Upper lobe of left lung (tissue), 6 donors: ENCODE measurements at regions not wholly inside any gene's neighbourhood (a gene's known extent, or its start where the extent isn't known, plus 50 kb on each side); places are given as distances from the start of the nearest gene placed in this dataset.

ENCODE experiments used
- ATAC-seq, 2 donors: fragments of 200-7000 bp; cut with Tn5 transposase; one replicate each; pipeline ENCODE4 v1.9.1; 2022; ENCODE audit warnings: mild to moderate bottlenecking in 2 of 2, moderate library complexity in 2 of 2; ENCODE audit not compliant: low FRiP score in 2 of 2
- DNase-seq, 2 donors: peaks; one replicate each; pipeline ENCODE4 v3.0.0-alpha.2; 2019 to 2020
- H3K27ac ChIP-seq, 4 donors: fragments of 200-600 bp; sonication (generic); one replicate each; pipeline ENCODE4 v1.5.1; 2016 to 2019
- H3K27me3 ChIP-seq, 4 donors: fragments of 200-600 bp; sonication (generic); one replicate each; pipeline ENCODE4 v1.5.1; 2017 to 2019
- H3K36me3 ChIP-seq, 4 donors: fragments of 200-600 bp; sonication (generic); one replicate each; pipeline ENCODE4 v1.5.1; 2016 to 2019
- H3K4me1 ChIP-seq, 4 donors: fragments of 200-600 bp; sonication (generic); one replicate each; pipeline ENCODE4 v1.5.1; 2018 to 2019
- H3K4me3 ChIP-seq, 4 donors: fragments of 200-600 bp; sonication (generic); one replicate each; pipeline ENCODE4 v1.5.1; 2017 to 2019; ENCODE audit warnings: mild to moderate bottlenecking in 2 of 4, moderate library complexity in 1 of 4
- H3K9me3 ChIP-seq, 4 donors: fragments of 200-600 bp; sonication (generic); one replicate each; pipeline ENCODE4 v1.5.1; 2018 to 2019
- EP300 ChIP-seq, 4 donors: sonication (generic); formaldehyde crosslinking; IDR thresholded peaks; one replicate each; pipeline ENCODE4 v1.5.1; 2017; ENCODE audit warnings: antibody characterized with exemption in 4 of 4, control low read depth in 2 of 4
- POLR2A ChIP-seq, 4 donors: fragments of 450-650 bp; IDR thresholded peaks; one replicate each; pipeline ENCODE4 v1.5.1; 2016 to 2017; ENCODE audit warnings: antibody characterized with exemption in 4 of 4, mild to moderate bottlenecking in 2 of 4
- POLR2AphosphoS5 ChIP-seq, 2 donors: sonication (generic); formaldehyde crosslinking; IDR thresholded peaks; one replicate each; pipeline ENCODE4 v1.5.1; 2017; ENCODE audit warnings: antibody characterized with exemption in 2 of 2
- WGBS, 2 donors: methylation state at CpG; one replicate each; pipeline ENCODE4 v1.1.5; 2017 to 2018; 5-methylcytosine and 5-hydroxymethylcytosine counted together
- TF ChIP-seq, protein P1 (sequence below), 6 experiments: fragments of 450-650 bp in 4 of 6; fragments of 200-600 bp in 2 of 6; sonication (generic) in 2 of 6; IDR thresholded peaks; one replicate each; pipeline ENCODE4 v1.5.1; 2016 to 2019; ENCODE audit warnings: antibody characterized with exemption in 6 of 6
- donor health status: DM: no; HTN: no; CAD: no; lungs with moderate emphysema.
- donor health status: DM: no; HTN: yes; CAD: no; lungs with severe emphysema.

DNA sequence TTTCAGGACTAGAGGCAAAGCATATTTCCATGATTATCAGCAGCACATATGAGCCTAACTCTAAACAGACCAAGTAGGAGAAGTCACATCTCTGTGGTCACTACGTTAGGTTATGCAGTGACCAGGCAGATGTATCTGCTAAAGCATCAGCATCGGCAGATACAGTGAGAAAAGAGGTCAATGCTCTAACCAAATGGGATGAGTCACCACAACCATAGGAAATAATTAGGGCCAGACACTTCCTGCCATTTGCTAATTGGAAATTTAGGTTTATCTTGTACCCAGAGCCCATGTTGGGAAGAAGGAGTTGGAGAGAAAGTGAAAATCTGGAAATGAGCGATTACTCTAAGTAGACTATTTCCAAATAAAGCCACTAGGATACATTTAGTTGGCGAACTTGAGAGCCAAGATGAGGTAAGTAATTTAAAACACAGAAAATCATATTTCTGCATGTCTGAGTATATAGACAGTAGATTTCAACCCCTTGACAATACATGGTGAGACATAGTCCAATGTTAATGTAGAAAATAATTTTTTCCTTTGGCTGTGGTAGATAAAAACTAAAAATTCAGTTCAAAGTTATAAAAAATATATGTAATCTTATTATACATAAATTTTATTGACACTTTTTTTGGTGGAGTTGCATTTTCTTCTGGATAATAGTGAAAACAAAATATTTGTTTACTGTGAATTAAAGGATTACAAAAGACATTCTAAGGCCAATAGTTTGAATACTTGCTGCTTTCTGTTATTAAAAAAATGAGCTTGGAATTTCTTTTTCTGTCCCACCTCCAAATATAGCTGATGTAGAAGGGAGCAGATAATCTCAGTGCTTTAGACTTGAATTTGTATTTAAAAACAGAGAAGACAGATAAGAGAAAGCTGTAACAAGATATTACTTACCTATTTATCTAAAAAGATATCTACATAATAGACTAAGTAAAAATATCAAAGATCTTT lies 104.4 kb upstream of the CSNK1A1L start:
- DNase-seq (no peak), ATAC-seq (peak in 1 of 2 donors; percentile 43)

DNA sequence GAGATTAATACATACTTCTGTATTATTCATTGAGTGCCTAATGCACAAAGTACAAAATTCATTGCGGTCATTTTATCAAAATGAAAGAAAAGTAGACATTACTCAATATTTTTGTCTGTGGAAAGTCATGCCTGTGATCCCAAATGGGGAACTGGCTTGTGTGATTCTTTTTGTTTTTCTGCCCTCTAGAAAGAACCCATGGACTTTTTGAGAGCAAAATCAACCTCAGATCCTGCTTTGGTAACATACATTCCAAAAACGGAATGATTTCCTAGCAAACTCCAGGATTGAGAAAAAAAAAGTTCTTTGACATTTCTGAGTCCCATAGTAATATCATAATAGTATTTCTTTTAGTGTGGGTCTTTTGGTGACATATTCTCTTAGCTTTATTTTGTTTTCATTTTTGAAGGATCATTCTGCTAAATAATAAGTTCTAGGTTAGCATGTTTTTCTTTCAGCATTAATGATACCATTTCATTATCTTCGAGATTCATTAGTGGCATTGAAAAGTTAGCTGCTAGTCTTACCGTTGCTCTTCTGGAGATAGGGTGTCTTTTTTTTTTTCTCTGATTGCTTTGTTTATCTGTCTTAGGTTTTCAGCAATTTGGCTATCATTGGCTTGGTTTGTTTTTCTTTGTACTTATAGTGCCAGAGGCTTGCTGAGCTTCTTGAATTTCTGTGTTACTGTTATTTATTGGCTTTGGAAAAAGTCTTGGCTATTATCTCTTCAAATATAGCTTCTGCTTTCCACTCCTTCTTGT lies 102.4 kb upstream of the CSNK1A1L start:
- DNase-seq (no peak), ATAC-seq (no peak)
- no peak for TF ChIP-seq EP300 (IDR thresholded peaks at IDR 0.05)
- no peak overlapping the region for H3K27ac ChIP-seq
- no peaks in the 10 kb centered on the region for H3K9me3 ChIP-seq
- 68 to 69% methylated on average over 4 of the region's 4 CpGs for WGBS, 2 donors
- no peaks in the 10 kb centered on the region for H3K36me3 ChIP-seq
- no peaks in the 10 kb centered on the region for H3K27me3 ChIP-seq
- no peak overlapping the region for H3K4me3 ChIP-seq
- H3K4me1 ChIP-seq: no peaks in the 10 kb centered on the region

More for the DNA sequence above, 104.4 kb upstream of the CSNK1A1L start:
- TF ChIP-seq EP300 (IDR thresholded peaks at IDR 0.05): no peak
- TF ChIP-seq POLR2AphosphoS5 (IDR thresholded peaks at IDR 0.05): no peak
- TF ChIP-seq POLR2A (IDR thresholded peaks at IDR 0.05): no peak
- TF ChIP-seq, protein P1, sequence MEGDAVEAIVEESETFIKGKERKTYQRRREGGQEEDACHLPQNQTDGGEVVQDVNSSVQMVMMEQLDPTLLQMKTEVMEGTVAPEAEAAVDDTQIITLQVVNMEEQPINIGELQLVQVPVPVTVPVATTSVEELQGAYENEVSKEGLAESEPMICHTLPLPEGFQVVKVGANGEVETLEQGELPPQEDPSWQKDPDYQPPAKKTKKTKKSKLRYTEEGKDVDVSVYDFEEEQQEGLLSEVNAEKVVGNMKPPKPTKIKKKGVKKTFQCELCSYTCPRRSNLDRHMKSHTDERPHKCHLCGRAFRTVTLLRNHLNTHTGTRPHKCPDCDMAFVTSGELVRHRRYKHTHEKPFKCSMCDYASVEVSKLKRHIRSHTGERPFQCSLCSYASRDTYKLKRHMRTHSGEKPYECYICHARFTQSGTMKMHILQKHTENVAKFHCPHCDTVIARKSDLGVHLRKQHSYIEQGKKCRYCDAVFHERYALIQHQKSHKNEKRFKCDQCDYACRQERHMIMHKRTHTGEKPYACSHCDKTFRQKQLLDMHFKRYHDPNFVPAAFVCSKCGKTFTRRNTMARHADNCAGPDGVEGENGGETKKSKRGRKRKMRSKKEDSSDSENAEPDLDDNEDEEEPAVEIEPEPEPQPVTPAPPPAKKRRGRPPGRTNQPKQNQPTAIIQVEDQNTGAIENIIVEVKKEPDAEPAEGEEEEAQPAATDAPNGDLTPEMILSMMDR (IDR thresholded peaks at IDR 0.05): no peak
- no peaks in the 10 kb centered on the region for H3K4me1 ChIP-seq
- H3K27ac ChIP-seq: no peak overlapping the region
- H3K9me3 ChIP-seq: no peaks in the 10 kb centered on the region
- no peak overlapping the region for H3K4me3 ChIP-seq
- H3K27me3 ChIP-seq: no peaks in the 10 kb centered on the region
- WGBS, 2 donors: 79 to 82% methylated on average over 4 of the region's 4 CpGs
- H3K36me3 ChIP-seq: no peaks in the 10 kb centered on the region

DNA sequence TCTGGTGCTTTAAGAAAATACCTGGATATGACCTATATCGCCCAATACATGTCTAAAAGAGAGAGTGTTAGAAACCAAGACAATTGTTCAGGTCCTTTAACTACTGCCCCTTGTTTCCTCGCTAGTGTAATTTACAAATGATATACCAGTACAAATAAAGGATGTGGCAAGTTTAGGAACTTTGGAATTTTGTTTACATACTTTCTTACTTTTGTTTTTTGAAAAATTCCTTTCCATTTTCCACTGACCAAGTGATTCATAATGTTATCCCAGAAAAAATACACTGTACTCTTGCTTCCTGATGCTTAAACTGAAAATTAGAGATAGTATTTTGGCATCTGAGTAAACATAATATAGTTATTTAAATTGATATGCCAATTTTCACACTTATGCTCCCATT lies 96.8 kb upstream of the CSNK1A1L start:
- Histone ChIP-seq H3K4me1 (no peaks in the 10 kb centered on the region), H3K4me3 (no peak overlapping the region), H3K36me3 (no peaks in the 10 kb centered on the region), H3K9me3 (no peaks in the 10 kb centered on the region), H3K27ac (no peak overlapping the region), H3K27me3 (no peaks in the 10 kb centered on the region)
- ATAC-seq: no peak
- WGBS, 2 donors: 56 to 72% methylated on average over 2 of the region's 2 CpGs
- TF ChIP-seq, protein P1 (IDR thresholded peaks at IDR 0.05): no peak
- TF ChIP-seq EP300 (IDR thresholded peaks at IDR 0.05): no peak
- no peak for TF ChIP-seq POLR2AphosphoS5 (IDR thresholded peaks at IDR 0.05)
- DNase-seq: no peak

DNA sequence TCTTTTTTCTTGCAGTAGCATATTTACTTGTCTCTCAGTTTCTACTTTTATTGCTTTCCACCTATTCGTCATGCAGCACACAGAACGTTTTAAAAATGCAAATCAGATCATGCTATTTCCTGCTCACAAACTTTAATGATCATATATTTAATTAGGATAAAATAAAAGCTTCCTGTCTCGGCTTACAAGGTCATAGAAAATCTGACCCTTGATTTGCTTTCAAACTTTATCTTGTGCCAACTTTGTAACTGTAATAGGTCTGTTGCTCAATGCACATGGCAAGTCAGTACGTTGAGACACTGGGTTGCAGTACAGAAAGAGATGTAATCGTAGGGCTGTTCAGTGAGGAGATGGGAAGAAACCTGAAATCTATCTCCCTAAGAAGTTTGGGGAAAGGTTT lies 95.6 kb upstream of the CSNK1A1L start:
- no peaks in the 10 kb centered on the region for H3K4me1 ChIP-seq
- no peaks in the 10 kb centered on the region for H3K27me3 ChIP-seq
- H3K36me3 ChIP-seq: no peaks in the 10 kb centered on the region
- 54 to 66% methylated on average over 5 of the region's 5 CpGs for WGBS, 2 donors
- ATAC-seq (no peak), DNase-seq (no peak)
- H3K9me3 ChIP-seq: no peaks in the 10 kb centered on the region
- H3K4me3 ChIP-seq: no peak overlapping the region
- TF ChIP-seq POLR2AphosphoS5 (IDR thresholded peaks at IDR 0.05) (no peak), EP300 (IDR thresholded peaks at IDR 0.05) (no peak), POLR2A (IDR thresholded peaks at IDR 0.05) (no peak)
- H3K27ac ChIP-seq: no peak overlapping the region

DNA sequence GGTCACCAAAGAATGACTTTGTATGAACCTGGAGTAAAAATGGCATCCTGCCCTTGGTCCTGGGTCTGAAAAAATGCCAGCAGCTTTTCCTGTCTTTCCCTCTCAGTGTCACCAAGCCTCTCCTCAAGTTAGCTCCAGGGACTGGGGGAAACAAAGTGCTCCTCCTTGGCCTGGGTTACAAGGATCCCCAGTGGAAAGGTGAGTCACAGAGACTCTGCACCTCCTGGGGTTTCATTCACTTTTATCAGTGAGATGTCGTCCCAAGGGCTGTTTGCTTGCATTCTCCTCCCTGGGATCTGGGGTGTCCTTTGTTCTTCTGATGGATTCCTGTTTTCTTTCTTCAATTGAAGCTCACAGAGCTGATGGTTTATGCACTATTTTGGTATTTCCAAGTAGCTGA lies 93.2 kb upstream of the CSNK1A1L start:
- no peak overlapping the region for H3K4me3 ChIP-seq
- H3K4me1 ChIP-seq: no peaks in the 10 kb centered on the region
- ATAC-seq (no peak), DNase-seq (no peak)
- TF ChIP-seq POLR2A (IDR thresholded peaks at IDR 0.05) (no peak), POLR2AphosphoS5 (IDR thresholded peaks at IDR 0.05) (no peak), EP300 (IDR thresholded peaks at IDR 0.05) (no peak)
- TF ChIP-seq, protein P1 (IDR thresholded peaks at IDR 0.05): no peak
- H3K9me3 ChIP-seq: no peaks in the 10 kb centered on the region
- H3K27me3 ChIP-seq: no peaks in the 10 kb centered on the region
- H3K36me3 ChIP-seq: no peaks in the 10 kb centered on the region
- no peak overlapping the region for H3K27ac ChIP-seq
- 53 to 78% methylated on average over 1 of the region's 1 CpG for WGBS, 2 donors
